ENCODE measurements at regions not wholly inside any gene's neighbourhood (a gene's known extent, or its start where the extent isn't known, plus 50 kb on each side); places are given as distances from the start of the nearest gene placed in this dataset.

- no peak for TF ChIP-seq POLR2A (IDR thresholded peaks at IDR 0.05)
- TF ChIP-seq POLR2AphosphoS5 (IDR thresholded peaks at IDR 0.05) = no peak
- TF ChIP-seq EP300 (IDR thresholded peaks at IDR 0.05) = no peak
Observed at GRCh38 chr3:144058713-144059112, 87.1 kb downstream of the DIPK2A start.
